Inferior parietal cortex (tissue), 1 donor: ENCODE measurements at regions not wholly inside any gene's neighbourhood (a gene's known extent, or its start where the extent isn't known, plus 50 kb on each side); places are given as distances from the start of the nearest gene placed in this dataset.
A peak's percentile ranks its signal among the peaks of the same experiment; 100 is the strongest.

Experiments
- DNase-seq: peaks from one replicate; pipeline ENCODE4 v3.0.0-alpha.2; 2016; ENCODE audit errors: extremely low spot score

DNA sequence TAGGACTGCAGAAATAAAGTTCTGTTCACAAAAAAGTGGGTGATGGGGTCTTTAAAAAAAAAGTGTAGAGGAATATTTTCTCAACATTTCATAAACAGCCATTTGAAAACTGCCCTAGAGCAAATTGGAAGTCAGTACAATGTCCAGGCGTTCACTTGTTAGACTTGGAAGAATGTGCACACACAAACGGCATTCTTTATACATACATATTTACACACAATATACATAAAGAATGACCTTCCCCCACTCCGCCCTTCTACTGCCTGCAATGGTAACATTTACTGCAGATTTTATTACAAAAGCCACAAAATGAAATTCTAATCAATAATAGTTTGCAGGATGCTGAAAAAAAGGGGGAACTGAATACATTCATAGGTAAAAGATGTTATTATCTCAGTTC lies 103.4 kb upstream of the TOX3 start:
- DNase-seq = no peak

DNA sequence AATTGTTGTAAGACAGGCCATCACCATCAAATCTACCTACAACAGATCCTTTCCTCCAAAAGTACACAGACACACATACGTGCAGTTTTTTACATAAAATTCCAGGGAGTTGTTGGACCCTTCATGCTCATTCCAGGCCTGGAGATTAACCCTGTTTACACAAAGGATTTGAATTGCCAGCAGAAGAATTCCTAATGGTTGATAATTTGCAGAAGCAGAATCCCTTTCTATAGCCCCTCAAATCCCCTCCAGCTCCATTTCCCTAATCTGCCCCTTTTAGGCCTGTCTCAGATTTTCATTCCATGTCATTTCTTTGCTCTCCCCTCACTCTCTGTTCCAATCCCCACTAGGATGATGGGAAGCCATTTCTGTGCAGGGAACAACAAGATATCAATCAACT lies 102.9 kb upstream of the TOX3 start:
- no peak for DNase-seq

DNA sequence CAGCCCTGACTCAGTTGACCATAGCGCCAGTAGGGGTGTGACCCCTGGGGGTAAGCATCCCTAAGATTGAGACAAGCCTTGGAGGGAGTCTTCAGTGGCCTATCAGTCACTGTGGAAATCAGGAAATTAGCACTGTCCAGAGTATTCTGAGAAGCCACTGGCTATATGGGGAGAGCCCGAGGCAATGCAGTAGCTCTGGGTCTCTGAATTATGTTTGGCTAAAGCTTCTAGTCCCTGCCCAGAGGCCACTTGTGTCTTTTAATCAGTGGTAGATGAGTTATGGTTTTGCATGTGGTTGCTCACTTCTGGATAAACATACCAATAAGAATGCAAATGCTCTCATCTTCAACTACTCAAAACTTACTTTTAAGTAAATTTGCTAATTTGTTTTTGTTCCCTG lies 100.6 kb upstream of the TOX3 start:
- DNase-seq = no peak

DNA sequence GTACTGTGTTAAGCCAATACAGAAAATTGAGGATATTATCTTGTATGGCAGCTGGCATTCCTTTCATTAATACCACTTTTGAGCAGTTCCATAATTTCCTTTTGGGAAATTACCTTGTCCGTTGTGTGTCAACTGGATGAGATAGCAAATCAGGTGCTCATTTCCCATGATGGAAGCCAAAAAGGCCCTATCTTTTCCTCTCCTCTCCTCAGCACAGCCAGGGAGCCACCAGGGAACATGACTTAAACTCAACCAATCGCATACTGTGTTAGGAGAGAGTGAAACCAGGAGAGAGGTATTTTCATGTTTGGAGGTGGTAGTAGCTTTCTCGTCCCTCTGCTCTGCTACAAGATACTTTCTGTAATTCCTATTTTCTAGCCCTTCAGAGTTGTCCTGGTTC lies 96.1 kb upstream of the TOX3 start:
- DNase-seq = no peak

DNA sequence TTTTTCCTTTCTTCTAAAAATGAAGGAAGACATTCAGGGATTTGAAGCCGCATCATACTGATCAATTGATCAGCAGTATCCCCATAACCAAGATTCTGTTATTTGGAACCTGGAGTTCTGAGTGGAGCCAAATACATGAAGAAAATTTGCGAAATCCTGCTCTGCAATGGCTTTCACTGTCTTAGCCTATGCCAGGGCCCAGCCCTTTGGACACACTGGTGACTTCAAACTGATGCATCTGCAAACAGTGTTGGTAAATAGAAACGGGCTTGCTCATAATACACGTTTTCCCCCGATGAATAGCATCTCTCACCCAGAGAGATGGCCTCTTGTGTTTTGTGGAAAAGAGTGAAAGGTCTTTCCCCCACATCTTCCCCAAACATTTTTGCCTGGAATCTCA lies 87.6 kb upstream of the TOX3 start:
- DNase-seq = no peak

DNA sequence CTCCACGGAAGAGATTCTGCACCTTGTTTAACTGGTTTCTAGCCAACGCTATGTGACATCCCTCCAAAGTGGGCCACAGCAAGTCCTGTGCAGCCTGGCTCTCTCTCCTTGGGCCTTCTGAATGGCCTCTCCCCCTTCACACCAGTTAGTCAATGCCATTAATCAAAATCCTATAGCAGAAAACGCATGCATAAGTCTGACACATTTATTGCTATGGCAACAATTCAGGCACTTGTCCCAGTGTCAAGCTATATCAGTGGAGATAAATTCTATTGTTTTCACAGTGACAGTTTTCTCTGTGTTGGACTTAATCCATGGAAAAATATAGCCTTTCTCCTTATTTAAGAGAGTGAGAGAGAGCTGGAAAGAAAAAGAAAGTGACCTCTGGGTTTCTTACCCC lies 87.2 kb upstream of the TOX3 start:
- no peak for DNase-seq

DNA sequence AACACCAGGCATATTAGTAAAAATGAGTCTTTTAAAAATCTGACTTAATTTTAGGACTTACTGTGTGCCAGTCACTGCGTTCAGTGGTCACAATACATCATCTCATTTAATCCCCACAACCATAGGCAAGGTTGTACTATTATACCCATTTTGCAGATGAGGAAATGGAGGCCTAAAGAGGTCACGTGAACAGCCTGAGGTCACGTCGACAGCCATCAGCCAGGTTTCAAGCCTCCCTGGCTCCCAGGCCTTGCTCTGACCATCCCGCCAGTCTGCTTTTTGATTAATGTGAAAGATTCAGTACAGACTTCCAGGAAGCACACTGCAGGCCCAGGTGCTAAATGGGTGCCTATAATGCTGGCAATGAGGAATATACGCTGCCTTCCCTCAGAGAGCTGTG lies 86.3 kb upstream of the TOX3 start:
- DNase-seq = no peak

DNA sequence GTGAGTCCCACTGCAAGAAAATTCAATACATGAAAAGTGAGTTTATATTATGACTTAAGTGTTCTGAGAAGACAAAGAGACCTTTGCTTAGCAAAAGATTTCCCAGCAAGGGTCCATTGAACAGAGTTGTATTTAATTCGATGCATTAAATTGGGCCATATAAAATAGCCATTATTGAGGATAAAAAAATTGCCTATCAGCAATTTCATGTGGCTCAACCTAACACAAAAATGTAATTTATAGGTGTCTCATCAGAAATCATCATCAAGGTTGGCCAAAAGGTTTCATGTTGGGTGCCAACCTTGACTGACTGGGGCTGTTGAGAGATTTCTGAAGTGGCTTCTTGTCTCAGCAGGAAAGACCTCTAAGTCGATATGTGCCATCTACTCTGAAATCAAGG lies 84.8 kb upstream of the TOX3 start:
- no peak for DNase-seq

DNA sequence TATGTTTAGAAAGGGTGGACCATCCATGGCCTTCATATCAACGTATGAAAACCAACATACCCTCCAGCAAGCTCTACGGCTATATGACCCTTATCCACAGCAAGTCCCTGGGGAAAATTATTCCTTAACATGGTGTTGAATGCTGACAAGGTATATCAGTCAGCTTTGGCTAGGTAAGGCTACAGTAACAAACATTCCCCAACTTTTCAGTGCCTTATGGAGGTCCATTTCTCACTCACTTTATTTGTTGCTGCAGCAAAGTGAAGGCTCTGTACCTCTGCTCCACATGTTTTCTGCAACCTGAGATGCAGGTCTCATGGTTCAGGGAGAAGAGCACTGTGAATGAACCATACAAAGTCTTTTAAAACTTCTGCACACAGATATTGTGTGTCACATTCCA lies 83.8 kb upstream of the TOX3 start:
- no peak for DNase-seq

DNA sequence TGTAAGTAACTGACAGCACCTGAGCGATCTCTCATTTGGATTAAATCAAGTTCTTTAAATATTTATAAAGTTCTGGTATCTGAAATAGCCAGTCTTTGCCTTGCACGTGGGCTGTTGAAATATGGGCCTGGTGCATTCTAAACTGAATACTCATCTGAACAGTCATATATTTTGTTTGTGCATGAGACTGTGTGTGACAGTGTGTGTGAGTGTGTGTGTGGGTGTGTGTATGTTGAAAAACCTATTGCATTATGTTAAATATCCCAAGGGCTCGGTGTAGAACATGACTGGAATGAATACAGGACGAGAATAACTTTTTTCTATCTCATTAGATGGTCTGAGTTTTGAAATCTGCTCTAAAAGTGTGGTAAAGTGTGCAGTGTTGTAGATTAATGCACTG lies 82.4 kb upstream of the TOX3 start:
- DNase-seq = no peak

DNA sequence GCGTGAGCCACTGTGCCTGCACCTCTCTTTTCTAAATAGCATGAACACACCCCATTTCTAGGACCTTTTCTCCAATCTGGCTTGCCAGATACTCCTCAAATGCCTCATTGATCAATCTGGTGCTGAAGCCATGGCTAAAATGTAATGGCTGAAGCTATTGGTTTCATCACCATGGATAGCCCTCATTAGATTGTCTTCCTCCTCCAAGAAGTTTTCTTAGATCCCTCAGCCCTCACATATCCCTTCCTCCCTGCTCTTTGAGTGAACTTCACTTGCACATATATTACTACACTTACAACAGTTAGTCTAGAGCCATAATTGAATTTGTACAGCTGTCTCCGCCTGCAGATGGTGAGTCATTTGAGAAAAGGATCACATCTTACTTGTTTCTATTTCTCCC lies 77.9 kb upstream of the TOX3 start:
- peak; percentile 4 for DNase-seq

DNA sequence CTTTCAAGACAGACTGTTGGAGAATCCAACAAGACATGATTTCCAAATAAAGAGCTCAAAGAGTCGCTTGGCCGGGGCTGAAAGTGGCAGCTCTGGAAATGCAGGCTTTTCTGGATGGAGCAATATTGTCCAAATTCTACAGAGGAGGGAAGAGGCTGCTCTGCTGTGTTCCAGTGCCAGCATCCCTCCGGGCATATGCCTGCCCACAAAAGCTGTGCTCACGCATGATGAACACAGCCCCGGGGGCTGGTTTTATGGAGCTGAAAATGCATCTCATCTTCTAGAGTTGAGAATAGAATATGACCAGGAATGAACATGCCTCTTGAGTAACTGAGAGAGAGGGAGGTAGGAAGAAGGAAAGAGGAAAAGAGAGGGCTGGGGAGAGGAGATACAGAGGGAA lies 74.7 kb upstream of the TOX3 start:
- no peak for DNase-seq

DNA sequence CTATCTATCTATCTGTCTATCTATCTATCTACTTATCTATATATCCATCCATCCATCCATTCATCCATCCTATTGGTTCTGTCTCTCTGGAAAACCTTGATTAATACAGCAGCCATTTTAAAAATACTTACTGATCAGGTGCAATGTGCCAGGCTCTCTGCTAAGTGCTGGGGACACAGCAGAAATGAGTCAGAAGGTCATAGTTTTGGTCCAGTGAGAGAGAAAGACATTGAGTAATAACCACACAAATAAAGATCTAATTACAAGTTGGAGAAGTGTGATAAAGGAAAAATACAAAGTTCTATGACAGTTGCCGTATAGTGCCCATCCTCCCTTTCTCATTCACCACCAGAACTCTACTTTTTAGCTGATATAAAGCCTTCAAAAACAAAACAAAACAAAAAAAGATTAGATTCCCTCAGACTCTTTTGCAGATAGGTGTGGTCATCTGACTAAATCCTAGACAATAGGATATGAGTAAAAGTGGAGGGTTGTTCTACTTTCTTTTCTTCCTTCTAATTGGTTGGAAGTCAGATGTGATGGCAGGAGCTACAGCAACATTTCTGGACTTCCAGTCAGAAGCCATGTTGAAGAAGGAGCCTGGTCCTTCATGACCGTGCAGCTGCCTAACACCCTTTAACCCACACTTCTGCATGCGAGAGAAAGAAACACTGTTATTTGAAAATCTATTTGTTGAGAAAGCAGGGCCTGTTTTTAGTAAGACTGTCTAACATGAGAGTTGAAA lies 72.0 kb upstream of the TOX3 start:
- DNase-seq = no peak

DNA sequence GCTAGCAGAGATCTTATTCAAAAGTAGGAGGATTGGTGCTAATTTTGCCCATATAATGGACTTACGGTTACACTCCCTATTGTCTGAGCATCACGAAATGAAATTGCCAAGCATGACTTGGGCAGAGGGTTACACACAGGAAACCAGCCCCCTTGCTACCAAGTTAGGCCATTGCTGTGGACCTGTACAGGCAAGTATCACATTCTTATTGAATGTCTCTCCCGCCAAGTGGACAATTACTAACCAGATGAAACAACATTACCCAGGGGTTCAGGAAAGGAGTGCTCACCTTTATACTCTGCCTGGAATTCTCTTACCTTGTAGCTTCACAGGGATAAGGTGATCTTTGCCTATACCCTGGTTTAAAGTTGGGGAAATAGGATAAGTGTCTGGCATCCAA lies 70.6 kb upstream of the TOX3 start:
- DNase-seq = no peak

DNA sequence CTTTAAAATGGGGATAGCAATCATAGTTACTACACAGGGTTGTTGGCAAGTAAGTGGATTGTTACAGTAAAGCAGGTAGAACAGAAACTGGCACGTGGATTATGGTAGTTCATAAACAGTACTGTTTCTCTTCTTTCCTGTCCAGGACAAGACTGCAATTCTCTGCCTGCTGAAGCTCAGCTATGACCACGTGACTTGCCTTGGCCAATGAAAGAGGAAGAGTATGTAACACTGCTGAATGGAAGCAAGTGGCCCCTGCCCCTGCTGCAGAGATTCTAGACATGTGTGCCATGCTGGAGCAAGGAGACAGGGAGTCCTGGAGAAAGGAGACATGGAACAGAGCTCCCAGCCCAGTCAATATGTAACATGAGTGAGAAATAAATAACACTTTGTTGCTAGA lies 66.6 kb upstream of the TOX3 start:
- no peak for DNase-seq

DNA sequence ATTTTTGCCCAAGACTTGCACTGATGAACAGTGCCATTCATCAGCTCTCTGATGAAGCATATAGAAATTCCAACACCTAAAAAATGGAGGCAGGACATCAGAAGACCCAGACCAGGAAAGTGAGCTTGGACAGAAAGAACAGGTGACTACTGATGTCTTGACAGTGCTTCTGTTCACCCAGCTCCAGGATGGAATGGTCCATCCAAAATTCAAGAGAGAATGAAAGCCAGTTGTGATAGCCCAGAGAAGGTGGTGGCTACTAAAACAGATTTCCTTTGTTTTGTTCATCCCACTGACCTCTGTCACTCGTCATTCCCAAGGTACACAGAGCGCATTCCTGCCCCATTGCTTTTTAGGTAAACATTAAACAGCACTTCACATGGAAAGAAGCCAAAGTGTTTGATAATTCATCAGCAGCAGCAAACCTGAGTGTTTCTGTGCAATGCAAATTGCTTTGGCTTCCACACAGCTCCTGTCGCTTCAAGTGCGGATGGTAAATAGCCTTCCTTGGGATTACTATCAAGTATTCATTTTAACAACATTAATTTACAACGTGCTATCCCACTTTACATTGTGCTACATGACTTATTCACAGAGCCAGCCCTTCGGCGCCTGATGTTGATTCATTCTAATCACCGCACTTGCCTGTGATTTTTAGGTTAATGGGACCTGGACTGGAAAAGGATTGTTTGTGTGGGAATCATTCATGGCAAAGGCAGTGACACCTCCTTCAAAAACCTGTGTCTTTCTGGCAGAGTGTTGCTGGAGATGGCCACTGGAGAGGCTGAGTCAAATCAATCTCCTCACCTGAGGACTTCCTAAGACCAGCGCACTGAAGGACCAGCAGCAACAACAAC lies 65.1 kb upstream of the TOX3 start:
- DNase-seq = no peak

DNA sequence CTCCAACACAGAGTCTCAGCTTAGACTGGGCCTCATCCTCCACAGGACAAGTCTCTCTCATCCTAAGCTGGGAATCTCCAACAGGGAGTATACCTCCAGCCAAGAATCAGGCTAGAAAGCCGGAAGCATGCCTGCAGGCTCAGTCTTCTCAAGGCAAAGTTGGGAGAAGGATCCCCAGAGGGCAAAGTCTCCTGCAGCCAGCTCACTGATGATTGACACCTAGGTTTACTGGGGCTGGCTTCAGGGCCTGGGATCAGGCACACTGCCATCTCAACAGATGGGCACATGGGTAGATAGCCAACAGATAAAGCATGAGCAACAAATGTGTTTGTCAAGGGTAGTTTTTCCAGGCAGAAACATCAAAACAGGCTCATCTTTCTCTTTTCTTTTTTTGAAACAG lies 56.1 kb upstream of the TOX3 start:
- no peak for DNase-seq

DNA sequence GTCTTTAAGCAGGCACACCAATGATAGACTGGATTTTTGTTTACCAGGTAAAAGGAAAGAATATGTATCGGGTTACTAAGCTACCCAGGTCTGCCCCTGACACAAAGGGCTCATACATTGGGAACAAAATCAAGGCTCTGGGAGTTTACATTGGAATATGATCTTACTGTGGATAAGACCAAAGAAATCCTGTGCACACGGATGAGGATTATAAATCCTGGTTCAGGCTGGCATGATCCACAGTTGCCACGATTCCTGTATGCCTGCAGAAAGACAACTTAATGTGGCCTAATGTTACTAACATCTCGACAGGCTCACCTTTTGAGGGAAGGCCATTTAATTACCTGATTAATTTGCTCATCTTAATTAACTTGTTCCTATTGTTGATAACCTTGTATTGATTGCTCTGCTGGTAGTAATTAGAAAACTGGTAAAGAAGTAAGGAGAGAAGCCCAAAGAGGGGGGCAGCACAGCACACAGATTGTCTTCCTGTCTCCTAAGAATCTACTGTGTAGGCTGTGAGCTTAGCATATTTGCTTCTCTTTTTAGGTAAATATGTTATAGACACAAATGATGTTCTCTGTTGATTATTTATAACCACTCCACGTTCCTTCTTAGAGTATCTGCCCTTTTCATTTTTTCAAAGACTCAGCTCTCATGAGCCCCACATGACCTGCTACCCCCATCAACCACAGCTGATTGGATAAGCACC lies 51.0 kb upstream of the TOX3 start:
- no peak for DNase-seq

DNA sequence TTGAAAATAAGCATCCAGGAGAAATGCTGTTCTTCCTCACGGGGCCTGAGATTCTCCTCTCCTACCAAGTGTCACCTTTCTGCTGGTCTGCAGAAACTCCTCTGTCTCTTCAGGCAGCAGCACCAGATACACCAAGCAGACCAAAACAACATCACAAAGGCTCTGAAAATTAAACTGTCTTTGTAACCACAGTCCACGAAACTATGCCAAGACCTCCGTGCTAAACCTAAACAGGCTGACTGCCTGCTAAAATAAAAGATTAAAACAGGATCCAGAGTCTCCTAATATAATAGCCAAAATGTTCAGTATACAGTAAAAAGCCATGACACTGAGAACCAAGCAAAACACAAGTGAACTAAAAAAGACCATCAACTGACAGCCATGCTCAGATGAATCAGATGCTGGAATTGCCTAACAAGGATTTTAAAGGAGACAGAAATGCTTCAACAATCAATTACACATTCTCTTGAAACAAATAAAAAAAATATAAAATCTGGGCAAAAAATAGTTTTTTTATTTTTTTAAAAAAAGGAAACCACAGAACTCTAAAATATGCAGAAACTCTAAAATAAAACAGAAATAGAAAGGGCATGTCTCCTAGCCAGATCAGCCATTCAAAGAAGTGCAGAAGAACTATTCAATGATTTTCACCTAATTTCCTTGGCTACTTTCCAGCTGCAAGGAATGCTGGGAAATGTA lies 50.3 kb upstream of the TOX3 start:
- peak; percentile 4 for DNase-seq
